ENCODE measurements at regions not wholly inside any gene's neighbourhood (a gene's known extent, or its start where the extent isn't known, plus 50 kb on each side); places are given as distances from the start of the nearest gene placed in this dataset.

DNA sequence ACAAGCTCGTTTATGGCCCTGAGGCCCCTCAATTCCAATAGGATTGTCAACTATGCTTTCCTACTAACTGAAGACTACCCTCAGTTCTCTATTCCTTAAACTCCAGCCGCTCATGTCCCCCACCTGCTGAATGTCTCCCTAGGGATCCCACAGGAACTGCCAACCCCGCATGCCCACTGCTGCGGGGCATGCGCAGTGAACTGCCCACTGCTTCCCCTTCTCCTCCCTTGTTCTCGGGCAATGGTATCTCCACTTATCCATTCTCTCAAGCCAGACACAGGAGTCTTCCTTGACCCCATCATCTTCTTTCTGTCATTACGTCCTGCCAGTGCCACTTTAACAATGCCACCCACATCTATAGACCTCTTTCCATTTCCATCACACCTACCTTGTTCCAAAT is 90.0 kb downstream of the FGF18 start:
- DNase-seq (ENCODE audit: extremely low read depth in 1 of 2, low read depth in 1 of 2) = no peak

DNA sequence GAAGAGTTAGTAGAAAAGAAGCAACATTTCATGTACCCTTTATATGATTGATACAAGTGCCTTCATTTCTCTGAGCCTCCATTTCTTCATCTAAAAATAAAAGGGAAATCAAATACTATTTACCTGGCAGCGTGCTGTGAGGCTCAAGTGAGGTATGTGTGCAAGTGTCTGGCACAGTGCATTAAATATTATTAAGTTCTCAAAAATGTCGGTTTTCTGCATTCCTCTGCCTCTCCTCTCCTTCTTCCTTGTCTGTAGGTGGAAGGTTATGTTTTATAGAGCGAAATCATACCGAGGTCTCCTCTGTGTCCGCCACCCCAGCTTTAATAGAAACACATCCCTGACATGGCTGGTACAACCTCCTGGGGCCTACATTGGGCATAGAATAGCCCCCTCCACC is 93.0 kb downstream of the FGF18 start:
- no peak for DNase-seq (ENCODE audit: extremely low read depth in 1 of 2, low read depth in 1 of 2)

DNA sequence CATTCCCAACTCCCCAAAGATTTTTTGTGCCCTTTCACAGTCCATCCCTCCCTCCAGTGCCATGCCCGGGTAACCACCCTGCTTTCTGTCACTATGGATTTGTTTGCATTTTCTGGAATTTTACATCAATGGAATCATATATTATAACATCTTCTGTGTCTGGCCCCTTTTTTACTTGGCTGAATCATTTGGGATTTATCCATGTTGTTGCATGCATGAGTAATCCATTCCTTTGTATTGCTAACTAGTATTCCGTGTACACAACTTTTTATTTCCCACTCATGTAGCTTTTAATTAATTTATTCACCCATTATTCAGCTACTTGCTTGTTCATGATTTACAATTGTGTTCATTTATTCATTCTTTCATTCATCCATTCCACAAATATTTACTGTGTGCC is 94.1 kb downstream of the FGF18 start:
- no peak for DNase-seq (ENCODE audit: extremely low read depth in 1 of 2, low read depth in 1 of 2)

DNA sequence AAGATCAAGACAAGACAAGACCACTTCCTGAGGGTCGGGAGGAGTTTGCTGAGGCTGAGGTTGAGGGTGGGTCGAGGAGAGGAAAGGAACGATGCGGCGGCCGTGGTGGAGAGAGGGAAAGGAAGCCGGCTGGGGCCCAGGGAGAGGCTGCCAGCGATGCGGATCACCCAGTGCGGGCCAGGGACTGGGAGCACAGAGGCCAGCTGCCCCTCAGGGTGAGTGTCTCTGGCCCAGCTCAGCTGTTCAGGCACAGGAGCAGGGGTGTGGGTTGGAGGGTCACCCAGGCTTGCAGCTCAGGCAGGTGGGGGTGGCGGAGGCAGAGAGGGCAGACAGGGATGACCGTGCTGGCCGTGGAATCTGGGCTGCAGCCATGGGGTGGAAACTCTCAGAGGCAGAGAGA is 99.5 kb downstream of the FGF18 start:
- DNase-seq (ENCODE audit: extremely low read depth in 1 of 2, low read depth in 1 of 2) = no peak

DNA sequence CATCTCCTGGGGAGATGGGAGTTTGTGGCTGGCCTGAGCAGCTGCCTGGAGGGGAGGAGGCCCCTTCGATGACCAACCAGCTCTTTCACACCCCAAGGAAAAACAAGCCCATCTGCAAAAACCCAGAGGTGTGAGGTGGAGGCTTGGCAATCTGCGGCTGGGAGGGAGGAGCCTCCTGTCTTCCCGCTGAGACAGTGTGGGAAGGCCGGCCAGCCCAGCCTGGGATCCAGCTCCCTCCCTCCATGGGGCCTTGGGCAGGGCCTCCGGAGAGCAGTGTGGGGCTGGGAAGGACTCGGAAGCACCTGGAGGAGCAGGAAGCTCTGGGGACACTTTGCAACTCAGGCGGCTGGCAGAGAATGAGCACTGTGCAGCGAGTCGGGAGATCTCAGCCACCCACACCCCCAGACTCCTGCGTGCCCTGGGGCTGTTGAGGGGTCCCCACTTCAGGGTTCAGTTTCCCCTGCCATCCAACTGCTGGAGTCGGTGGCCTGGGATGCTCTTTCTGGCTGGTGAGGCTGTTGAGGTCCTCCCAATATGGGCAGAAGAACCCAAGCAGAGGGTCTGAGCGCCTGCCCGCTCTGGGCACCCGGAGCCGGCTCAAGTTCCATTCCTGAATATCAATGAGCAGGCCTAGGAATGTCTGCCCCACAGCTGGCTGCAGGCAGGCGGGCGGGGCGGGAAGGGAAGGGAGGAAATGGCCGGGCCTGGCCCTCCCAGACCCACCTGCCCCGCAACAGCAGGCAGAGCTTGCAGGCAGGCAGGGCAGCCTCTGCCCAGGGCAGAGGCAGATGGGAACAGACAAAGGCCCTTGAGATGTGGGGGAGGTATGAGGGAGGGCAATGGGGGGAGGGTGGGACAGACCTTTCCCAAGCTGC is 101.1 kb downstream of the FGF18 start:
- DNase-seq (ENCODE audit: extremely low read depth in 1 of 2, low read depth in 1 of 2) = no peak

DNA sequence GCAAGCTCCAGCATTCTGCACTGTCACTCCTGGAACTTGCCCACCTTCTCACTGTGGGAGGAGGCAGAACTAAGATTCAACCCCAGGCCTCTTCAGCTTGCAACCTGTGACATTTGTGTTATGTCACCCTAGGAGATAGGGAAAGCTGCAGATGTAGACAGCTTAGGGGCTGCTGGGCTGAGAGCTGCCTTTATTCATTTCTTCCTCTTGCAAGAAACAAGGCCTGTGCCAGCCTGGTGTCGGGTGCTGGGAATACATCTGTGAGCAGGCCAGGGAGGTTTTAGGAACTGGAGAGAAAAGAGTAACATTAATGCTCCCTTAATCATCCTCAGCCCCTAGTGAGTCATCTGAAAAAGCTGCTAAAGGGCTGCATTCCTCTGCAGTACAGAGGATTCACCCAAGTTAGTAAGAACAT is 101.8 kb downstream of the FGF18 start:
- no peak for DNase-seq (ENCODE audit: extremely low read depth in 1 of 2, low read depth in 1 of 2)

DNA sequence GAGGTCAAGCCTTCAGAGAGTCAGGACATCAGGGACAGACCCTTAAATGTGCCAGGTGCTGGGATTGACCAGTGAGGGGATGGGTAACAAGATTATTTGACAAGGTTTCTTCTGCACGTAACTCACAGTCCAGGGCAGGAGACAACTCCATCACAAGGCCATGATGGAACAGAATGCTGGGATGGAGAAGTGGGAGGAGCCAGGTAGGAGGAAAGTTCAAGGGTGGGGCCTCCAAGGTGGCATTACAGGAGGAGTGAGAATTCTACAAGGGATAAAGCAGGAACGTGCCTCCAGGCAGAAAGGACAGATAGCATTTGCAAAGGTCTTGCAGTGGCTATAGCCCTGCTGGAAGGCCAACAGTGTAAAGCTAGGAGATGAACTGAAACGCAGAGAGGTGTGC is 102.2 kb downstream of the FGF18 start:
- DNase-seq (ENCODE audit: extremely low read depth in 1 of 2, low read depth in 1 of 2) = no peak

DNA sequence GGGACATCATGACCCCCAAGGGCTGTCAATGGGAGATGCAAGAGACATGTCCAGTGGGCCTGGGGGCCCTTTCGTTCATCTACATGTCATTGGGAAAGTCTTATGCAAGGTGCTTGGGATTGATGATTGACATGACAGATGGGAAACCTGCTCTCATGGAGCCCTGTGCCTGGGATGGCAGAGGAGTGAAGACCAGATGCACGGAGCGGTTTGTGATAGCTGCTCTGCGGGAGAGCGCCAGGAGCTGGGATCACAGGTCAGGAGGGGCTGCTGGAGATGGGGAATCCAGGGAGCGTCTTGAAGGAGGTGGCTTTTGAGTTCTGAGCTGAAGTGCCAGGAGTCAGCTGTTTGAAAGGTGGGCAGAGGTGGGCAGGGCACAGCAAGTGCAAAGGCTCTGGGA is 104.3 kb downstream of the FGF18 start:
- no peak for DNase-seq (ENCODE audit: extremely low read depth in 1 of 2, low read depth in 1 of 2)

DNA sequence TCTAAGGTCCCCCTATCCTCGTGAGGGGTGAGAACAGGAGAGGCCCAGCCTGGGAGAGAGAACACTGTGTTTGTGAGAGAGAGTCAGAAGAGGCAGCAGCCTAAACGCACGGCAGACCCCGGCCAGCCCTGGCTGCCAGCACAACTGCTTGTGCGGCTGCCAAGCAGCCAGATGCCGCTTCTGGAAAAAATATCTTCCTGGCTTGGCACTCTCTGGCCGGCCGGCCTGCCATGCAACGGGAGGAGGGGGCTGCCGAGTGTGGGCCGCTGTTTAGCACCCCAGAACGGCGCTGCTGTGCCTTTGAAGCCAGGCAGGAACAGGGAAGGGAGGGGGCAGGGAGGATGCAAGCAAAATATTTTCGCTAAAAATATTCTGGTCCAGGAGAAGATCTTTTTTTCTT is 105.0 kb downstream of the FGF18 start:
- no peak for DNase-seq (ENCODE audit: extremely low read depth in 1 of 2, low read depth in 1 of 2)

DNA sequence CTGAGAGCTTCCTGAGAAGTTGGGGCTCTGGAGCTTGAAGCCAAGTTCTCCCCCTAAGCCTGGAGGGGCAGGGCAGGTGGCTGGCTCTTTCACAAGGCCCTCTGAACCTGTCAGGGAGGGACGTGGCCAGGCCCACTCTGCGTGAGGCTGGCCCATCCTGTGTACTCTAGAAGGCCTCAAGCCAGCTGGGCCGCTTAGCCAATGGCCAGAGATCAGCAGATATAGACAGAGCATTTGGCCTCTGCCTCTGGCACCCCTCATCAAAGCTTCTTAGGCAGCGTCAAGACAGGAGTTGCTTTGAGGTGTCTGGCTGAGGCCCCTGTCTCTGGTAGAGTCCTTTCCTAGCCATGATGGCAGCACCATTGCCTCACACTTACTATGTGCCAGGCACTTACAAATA is 105.6 kb downstream of the FGF18 start:
- no peak for DNase-seq (ENCODE audit: extremely low read depth in 1 of 2, low read depth in 1 of 2)

DNA sequence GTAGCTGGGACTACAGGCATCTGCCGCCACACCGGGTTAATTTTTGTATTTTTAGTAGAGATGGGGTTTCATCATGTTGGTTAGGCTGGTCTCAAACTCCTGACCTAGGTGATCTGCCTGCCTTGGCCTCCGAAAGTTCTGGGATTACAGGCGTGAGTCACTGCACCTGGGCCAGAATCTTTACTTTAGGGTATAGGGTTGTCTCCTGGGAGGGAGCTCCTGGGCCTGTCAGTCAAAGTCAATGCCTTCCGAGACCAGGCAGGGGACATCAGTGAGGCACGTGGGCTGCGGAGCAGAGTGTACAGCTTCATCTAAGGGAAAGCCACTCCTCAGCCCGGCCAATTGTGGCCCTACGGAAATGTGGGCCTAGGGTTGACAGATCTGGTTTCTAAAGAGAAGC is 108.6 kb downstream of the FGF18 start:
- no peak for DNase-seq (ENCODE audit: extremely low read depth in 1 of 2, low read depth in 1 of 2)

DNA sequence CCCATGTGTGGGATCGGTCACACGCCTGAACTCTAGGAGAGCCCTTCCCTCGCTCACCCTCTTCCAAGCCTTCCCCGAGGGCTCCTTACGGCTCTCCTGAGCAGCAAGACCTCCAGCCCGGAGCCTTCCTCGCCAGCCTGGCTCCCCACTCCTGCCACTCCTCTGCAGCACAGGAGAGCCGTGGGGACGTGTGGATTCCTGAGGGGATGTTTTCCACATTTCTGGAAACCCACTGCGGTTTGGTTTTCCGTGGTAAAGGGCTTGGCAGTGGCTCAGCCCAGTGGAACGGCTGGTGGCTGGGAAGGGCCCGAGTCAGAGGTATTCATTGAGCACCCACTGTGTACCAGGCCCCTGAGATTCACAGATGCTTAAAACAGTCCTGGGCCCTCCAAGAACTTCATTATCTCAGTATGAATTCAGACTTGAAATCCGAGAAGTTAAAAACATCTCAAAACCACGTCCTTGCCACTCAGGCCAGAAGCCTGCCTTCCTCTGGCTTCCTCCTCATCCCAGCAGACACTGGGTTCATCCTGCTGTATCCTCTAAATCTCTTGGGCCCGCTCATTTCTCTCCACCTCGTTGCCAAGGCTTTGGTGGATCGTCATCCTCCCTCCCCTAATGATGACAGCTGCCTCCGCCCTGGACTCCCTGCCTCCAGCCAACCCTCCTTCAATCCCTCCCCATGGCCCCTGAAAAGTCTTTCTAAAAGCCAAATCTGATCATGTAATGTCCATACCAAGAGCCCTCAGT is 109.6 kb downstream of the FGF18 start:
- DNase-seq (ENCODE audit: extremely low read depth in 1 of 2, low read depth in 1 of 2) = no peak

DNA sequence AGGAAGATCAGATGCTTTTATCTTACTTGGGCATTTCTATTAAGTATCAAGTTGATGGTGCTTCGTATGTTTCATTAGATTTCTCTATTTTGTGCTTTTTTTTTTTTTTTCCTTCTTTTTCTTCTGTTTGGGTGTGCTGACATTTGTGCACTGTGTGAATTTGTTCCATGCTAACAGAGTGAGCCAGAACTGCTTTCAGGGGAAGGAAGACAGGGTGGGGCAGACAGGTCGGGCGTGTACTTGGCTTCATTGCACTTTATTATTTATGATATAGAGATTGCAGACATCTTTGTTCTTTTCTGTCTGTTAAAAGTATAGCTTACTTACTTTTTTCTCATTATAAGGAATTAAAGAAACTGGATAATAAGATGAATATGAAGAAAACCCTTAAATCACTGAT is 112.2 kb downstream of the FGF18 start:
- DNase-seq (ENCODE audit: extremely low read depth in 1 of 2, low read depth in 1 of 2) = no peak

DNA sequence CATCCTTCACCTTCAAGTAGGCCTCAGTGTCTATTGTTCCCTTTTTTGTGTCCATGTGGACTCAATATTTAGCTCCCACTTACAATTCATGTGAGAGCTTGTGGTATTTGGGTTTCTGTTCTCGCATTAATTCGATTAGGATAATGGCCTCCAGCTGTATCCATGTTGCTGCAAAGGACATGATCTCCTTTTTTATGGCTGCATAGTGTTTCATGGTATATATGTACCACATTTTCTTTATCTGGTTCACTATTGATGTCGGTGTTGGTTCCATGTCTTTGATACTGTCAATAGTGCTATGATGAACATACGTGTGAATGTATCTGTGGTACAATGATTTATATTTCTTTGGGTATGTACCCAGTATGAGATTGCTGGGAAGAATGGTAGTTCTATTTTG is 113.7 kb downstream of the FGF18 start:
- DNase-seq (ENCODE audit: extremely low read depth in 1 of 2, low read depth in 1 of 2) = no peak

DNA sequence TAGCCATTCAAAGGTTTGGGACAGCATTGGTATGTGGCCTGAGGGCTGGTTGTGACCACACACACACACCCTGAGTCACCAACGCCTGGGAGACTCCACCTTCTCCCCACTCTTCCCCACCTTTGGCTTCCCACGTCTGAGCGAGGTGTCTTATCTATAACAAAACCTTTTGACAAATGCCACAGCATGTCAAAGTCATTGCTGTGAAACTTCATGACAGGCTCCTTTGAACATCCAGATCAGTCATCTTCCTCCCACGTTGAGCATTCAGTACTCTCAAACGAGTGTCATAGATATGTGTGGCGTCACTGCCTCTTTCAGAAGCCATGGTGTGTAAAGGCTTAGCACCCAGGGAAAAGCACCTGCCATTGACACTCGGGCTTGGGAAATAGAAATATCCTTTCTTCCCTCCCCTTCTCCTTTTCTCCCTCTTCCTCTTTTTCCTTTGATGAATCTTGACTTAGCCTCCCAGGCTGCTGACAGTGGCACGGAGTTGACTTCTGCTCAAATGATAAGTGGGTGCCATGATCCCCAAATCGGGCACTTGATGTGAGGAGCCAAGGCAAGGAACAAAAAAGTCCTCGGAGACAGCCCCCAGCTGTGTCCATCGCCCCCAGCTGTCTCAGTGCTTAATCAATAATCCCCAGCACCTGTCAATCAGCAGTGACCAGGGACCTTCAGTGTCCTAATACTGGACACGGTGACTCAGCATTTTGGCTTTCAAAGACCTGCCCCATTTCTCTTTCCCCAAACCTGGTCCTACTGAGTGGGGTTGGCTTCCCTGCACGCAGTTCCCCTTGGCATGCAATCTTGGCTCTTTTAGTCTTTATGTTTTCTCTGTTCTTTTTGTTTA is 114.8 kb downstream of the FGF18 start:
- DNase-seq (ENCODE audit: extremely low read depth in 1 of 2, low read depth in 1 of 2) = peak in 1 of 2 donors; percentile 28

DNA sequence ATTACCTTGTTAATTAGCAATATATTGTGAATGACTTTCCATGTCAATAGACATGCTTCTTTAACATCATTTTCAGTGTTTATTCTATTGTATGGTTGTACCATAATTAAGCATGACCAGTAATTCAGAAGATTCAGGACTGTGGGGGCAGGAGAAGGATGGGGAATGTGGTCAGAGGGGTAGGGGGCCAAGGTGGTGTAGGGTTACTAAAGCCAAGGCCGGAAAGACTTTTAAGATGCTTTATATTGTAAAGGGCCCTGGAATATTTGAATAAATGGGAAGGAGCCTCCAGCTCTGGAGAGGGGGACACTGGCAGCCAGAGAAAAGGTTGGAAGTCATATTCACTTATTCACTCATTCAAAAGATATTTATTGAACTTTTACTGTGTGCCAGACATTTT is 115.7 kb downstream of the FGF18 start:
- DNase-seq (ENCODE audit: extremely low read depth in 1 of 2, low read depth in 1 of 2) = no peak

DNA sequence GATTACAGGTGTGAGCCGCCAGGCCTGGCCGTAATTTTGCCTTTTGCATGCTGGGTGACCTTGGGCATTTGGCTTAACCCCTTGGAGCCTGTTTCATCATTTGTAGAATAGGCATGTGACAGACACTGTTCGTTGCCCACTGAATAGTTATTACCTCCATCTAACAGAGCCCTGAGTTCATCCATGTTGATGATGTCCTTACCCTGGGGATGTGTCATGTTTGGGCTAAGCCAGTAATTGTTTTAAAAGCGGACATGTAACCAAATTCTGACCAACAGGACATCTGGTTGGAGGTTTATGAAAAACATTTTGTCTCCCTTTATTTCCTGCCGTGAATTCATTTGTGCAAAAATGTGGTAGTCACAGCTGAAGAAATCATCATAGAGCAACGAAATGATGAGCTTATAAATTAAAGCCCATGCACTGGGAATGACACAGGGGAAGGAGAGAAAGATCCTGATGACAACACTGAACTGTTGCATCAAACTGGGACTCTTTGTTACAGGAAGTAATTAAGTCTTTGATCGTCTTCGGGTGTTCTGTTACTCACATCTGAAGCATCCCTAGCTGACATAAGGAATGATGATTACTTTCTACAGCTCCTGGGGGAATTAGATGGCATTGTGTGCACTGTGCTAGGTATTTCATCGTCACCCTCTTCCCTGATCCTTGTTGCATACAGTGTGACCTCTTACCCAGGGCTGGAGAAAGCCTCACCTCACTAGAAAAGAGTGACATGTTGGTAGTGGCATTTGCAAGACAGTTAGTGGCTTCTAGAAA is 117.8 kb downstream of the FGF18 start:
- DNase-seq (ENCODE audit: extremely low read depth in 1 of 2, low read depth in 1 of 2) = no peak

DNA sequence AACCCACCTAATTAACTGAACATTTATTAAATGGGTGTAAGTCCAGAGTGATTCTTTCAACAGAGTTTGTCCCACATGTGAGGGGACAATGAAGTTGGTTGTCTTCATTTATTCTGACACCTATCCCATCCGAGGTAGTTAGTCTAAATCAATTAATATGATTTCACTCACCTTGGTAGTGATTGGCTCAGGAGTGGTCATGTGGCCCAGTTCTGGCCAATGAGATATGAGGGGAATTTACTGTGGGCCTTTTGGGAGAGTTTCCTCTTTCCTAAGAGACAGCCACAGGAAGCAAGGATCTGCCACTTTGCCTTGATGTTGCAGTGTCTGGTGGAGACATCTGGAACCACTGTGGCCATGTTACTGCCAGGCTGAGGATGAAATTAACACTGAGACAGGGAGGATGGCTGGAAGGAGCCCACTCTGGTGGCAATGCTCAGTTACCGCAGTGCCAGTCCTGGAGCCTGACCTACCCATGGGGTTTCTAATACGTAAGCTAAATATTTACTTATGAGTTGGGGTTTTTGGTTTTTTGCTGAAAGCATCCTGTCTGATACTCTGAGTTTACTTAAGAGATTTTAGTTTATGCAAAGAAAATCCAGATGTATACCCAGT is 118.6 kb downstream of the FGF18 start:
- DNase-seq (ENCODE audit: extremely low read depth in 1 of 2, low read depth in 1 of 2) = no peak

DNA sequence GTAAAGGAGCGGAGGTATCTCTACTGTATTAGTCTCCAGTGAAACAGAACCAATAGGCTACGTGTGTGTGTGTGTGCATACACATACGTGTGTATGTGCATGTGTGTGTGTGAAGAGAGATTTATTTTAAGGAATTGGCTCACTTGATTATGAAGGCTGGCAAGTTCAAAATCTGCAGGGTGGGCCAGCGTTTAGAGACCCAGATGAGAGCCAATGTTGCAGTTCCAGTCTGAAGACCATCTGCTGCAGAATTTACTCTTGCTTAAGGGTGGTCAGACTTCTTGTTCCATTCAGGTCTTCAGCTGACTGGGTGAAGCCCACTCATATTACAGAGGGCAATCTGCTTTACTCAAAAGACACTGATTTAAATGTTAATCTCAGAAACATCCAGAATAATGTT is 119.2 kb downstream of the FGF18 start:
- no peak for DNase-seq (ENCODE audit: extremely low read depth in 1 of 2, low read depth in 1 of 2)

DNA sequence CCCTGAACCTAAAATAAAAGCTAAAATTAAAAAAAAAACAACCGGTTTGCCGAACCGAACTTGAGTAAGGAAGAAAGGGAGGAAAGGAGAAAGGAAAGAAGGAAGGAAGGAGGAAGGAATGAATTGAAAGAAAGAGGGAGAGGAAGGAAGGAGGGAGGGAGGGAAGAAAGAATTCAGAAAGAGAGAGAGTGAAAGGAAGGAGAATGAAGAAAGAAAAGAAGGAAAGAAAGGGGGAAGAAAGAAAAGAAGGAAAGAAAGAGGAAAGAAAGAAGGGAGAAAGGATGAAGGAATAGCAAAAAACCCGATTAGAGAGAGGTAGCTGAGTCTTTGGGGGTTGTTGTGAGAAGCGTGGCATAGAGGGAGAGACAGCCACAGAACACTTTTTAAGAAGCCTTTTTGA is 121.4 kb downstream of the FGF18 start:
- DNase-seq (ENCODE audit: extremely low read depth in 1 of 2, low read depth in 1 of 2) = no peak

Measured in stimulated activated CD8-positive, alpha-beta memory T cell treated with anti-CD3 and anti-CD28 coated beads, Interleukin-7, amount 100 ng/mL, for 48 hours (primary cell).